ENCODE measurements at regions not wholly inside any gene's neighbourhood (a gene's known extent, or its start where the extent isn't known, plus 50 kb on each side); places are given as distances from the start of the nearest gene placed in this dataset.
"Not testable (repeated sequence)": the region's sequence is repeated elsewhere in the genome, so short reads cannot be mapped to it uniquely, and the experiment has no call there.

- H3K36me3 Mint-ChIP-seq (ENCODE audit: low read depth), result no peaks in the 10 kb centered on the region
- DNase-seq, result no peak
- no peaks in the 10 kb centered on the region for H3K27me3 Mint-ChIP-seq (ENCODE audit: insufficient read depth)
- H3K4me3 Mint-ChIP-seq, result no peak overlapping the region
- no peak for TF ChIP-seq CTCF (IDR thresholded peaks at IDR 0.05)
- H3K27ac Mint-ChIP-seq, result no peak overlapping the region
- H3K4me1 Mint-ChIP-seq (ENCODE audit: low read depth), result no peaks in the 10 kb centered on the region
- H3K9me3 Mint-ChIP-seq, result no peaks in the 10 kb centered on the region; the same call in none of the 2 replicates
Observed at GRCh38 chr5:67747096-67747495, 468.5 kb upstream of the PIK3R1 start.

- H3K36me3 Mint-ChIP-seq (ENCODE audit: low read depth); H3K4me1 Mint-ChIP-seq (ENCODE audit: low read depth); DNase-seq; H3K9me3 Mint-ChIP-seq; H3K4me3 Mint-ChIP-seq; H3K27me3 Mint-ChIP-seq (ENCODE audit: insufficient read depth); H3K27ac Mint-ChIP-seq: not testable (repeated sequence)
Observed at GRCh38 chr5:67746608-67747007, 468.9 kb upstream of the PIK3R1 start.

DNA sequence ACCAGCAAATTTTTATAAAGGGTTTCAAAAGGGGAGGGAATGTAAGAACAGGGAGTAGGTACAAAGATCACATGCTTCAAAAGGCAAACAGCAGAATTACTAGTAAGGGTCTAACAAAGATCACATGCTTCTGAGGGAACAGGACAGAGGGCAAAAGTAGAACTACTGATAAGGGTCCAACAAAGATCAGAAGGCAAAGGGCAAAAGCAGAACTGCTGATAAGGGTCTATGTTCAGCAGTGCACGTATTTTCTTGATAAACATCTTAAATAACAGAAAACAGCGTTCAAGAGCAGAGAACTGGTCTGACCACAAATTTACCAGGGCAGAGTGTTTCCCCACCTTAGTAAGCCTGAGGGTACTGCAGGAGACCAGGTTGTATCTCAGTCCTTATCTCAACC, 469.5 kb upstream of the PIK3R1 start:
- Mint-ChIP-seq H3K4me3 (no peak overlapping the region), H3K27ac (no peak overlapping the region)

GRCh38 chr5:67732921-67733320, 482.6 kb upstream of the PIK3R1 start:
- no peak for DNase-seq
- peaks cover 2% of the 10 kb centered on the region for H3K27me3 Mint-ChIP-seq (ENCODE audit: insufficient read depth)
- H3K9me3 Mint-ChIP-seq, result peaks cover 5% of the 10 kb centered on the region; the same call in 1 of the 2 replicates
- H3K4me1 Mint-ChIP-seq (ENCODE audit: low read depth), result no peaks in the 10 kb centered on the region
- no peak overlapping the region for H3K27ac Mint-ChIP-seq
- no peak overlapping the region for H3K4me3 Mint-ChIP-seq
- no peaks in the 10 kb centered on the region for H3K36me3 Mint-ChIP-seq (ENCODE audit: low read depth)
- no peak for TF ChIP-seq CTCF (IDR thresholded peaks at IDR 0.05)

More for the DNA sequence above, 469.5 kb upstream of the PIK3R1 start:
- no peaks in the 10 kb centered on the region for H3K4me1 Mint-ChIP-seq (ENCODE audit: low read depth)
- no peak for TF ChIP-seq CTCF (IDR thresholded peaks at IDR 0.05)
- no peaks in the 10 kb centered on the region; the same call in none of the 2 replicates for H3K9me3 Mint-ChIP-seq
- DNase-seq, result no peak
- no peaks in the 10 kb centered on the region for H3K27me3 Mint-ChIP-seq (ENCODE audit: insufficient read depth)
- no peaks in the 10 kb centered on the region for H3K36me3 Mint-ChIP-seq (ENCODE audit: low read depth)

- TF ChIP-seq CTCF (IDR thresholded peaks at IDR 0.05), result no peak
- Mint-ChIP-seq H3K27ac (no peak overlapping the region), H3K27me3 (ENCODE audit: insufficient read depth) (peaks cover 2% of the 10 kb centered on the region), H3K4me3 (no peak overlapping the region), H3K9me3 (peaks cover 5% of the 10 kb centered on the region; the same call in 1 of the 2 replicates), H3K4me1 (ENCODE audit: low read depth) (no peaks in the 10 kb centered on the region), H3K36me3 (ENCODE audit: low read depth) (no peaks in the 10 kb centered on the region)
- DNase-seq, result no peak
Observed at GRCh38 chr5:67732471-67732870, 483.1 kb upstream of the PIK3R1 start.

DNA sequence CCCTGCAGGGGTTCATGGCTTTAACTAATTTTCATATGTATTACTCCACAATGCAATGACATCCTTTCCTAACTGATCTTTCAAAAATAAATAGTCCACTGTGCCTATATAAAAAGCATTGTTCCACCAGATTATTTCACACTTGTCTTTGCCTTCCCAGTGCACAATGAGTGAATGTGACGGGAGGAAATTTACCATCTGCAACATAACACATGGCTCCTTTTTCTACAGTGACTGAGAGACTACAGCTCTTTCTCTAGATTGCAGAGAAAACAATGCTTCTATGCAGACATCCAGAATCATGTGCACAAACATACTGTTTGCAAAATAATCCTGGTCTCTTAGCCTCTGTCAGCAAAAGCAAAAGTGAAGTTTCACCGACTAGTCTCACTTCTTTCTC, 483.7 kb upstream of the PIK3R1 start:
- TF ChIP-seq CTCF (IDR thresholded peaks at IDR 0.05), result no peak

More for the DNA sequence above, 483.7 kb upstream of the PIK3R1 start:
- peaks cover 2% of the 10 kb centered on the region for H3K27me3 Mint-ChIP-seq (ENCODE audit: insufficient read depth)
- no peak overlapping the region for H3K4me3 Mint-ChIP-seq
- no peak overlapping the region for H3K27ac Mint-ChIP-seq
- H3K4me1 Mint-ChIP-seq (ENCODE audit: low read depth), result no peaks in the 10 kb centered on the region
- no peaks in the 10 kb centered on the region for H3K36me3 Mint-ChIP-seq (ENCODE audit: low read depth)
- DNase-seq, result no peak
- H3K9me3 Mint-ChIP-seq, result peaks cover 5% of the 10 kb centered on the region; the same call in 1 of the 2 replicates

Measured in HFFc6 (cell line).